ENCODE measurements at regions not wholly inside any gene's neighbourhood (a gene's known extent, or its start where the extent isn't known, plus 50 kb on each side); places are given as distances from the start of the nearest gene placed in this dataset.
"Not testable (repeated sequence)": the region's sequence is repeated elsewhere in the genome, so short reads cannot be mapped to it uniquely, and the experiment has no call there.

- no peak overlapping the region for H3K4me3 Mint-ChIP-seq
- DNase-seq: no peak
- H3K9me3 Mint-ChIP-seq: no peaks in the 10 kb centered on the region
- H3K4me1 Mint-ChIP-seq: peaks cover 8% of the 10 kb centered on the region
- H3K27ac Mint-ChIP-seq: no peak overlapping the region
- TF ChIP-seq CTCF (IDR thresholded peaks at IDR 0.05): no peak
- H3K36me3 Mint-ChIP-seq (ENCODE audit: low read depth): no peaks in the 10 kb centered on the region
- H3K27me3 Mint-ChIP-seq (ENCODE audit: low read depth, poor library complexity): no peaks in the 10 kb centered on the region
These were observed 250.1 kb downstream of the CEMIP2 start for GRCh38 chr9:71518045-71518827.

- Mint-ChIP-seq H3K9me3 (no peaks in the 10 kb centered on the region), H3K4me1 (peaks cover 8% of the 10 kb centered on the region), H3K36me3 (ENCODE audit: low read depth) (no peaks in the 10 kb centered on the region), H3K27me3 (ENCODE audit: low read depth, poor library complexity) (no peaks in the 10 kb centered on the region), H3K4me3 (no peak overlapping the region), H3K27ac (no peak overlapping the region)
- no peak for DNase-seq
- no peak for TF ChIP-seq CTCF (IDR thresholded peaks at IDR 0.05)
These were observed 252.7 kb downstream of the CEMIP2 start for GRCh38 chr9:71515626-71516025.

GRCh38 chr9:71515107-71515506 is 253.2 kb downstream of the CEMIP2 start:
- H3K27ac Mint-ChIP-seq: no peak overlapping the region
- H3K36me3 Mint-ChIP-seq (ENCODE audit: low read depth): no peaks in the 10 kb centered on the region
- no peak for DNase-seq
- no peaks in the 10 kb centered on the region for H3K9me3 Mint-ChIP-seq
- H3K27me3 Mint-ChIP-seq (ENCODE audit: low read depth, poor library complexity): no peaks in the 10 kb centered on the region
- TF ChIP-seq CTCF (IDR thresholded peaks at IDR 0.05): no peak
- H3K4me3 Mint-ChIP-seq: no peak overlapping the region
- peaks cover 8% of the 10 kb centered on the region for H3K4me1 Mint-ChIP-seq

GRCh38 chr9:71514344-71514975 is 253.9 kb downstream of the CEMIP2 start:
- no peaks in the 10 kb centered on the region for H3K36me3 Mint-ChIP-seq (ENCODE audit: low read depth)
- no peaks in the 10 kb centered on the region for H3K27me3 Mint-ChIP-seq (ENCODE audit: low read depth, poor library complexity)
- no peak overlapping the region for H3K4me3 Mint-ChIP-seq
- no peaks in the 10 kb centered on the region for H3K9me3 Mint-ChIP-seq
- TF ChIP-seq CTCF (IDR thresholded peaks at IDR 0.05): no peak
- peaks cover 8% of the 10 kb centered on the region for H3K4me1 Mint-ChIP-seq
- H3K27ac Mint-ChIP-seq: no peak overlapping the region
- no peak for DNase-seq

GRCh38 chr9:71509054-71509453 is 259.3 kb downstream of the CEMIP2 start:
- Mint-ChIP-seq H3K4me1 (no peaks in the 10 kb centered on the region), H3K4me3 (no peak overlapping the region), H3K36me3 (ENCODE audit: low read depth) (no peaks in the 10 kb centered on the region), H3K27me3 (ENCODE audit: low read depth, poor library complexity) (no peaks in the 10 kb centered on the region), H3K9me3 (no peaks in the 10 kb centered on the region), H3K27ac (no peak overlapping the region)
- DNase-seq: no peak
- TF ChIP-seq CTCF (IDR thresholded peaks at IDR 0.05): no peak

GRCh38 chr9:71508141-71508540 is 260.2 kb downstream of the CEMIP2 start:
- not testable (repeated sequence) for H3K27me3 Mint-ChIP-seq (ENCODE audit: low read depth, poor library complexity); H3K4me1 Mint-ChIP-seq; H3K27ac Mint-ChIP-seq; H3K4me3 Mint-ChIP-seq; DNase-seq; H3K36me3 Mint-ChIP-seq (ENCODE audit: low read depth); H3K9me3 Mint-ChIP-seq
